ENCODE measurements at regions not wholly inside any gene's neighbourhood (a gene's known extent, or its start where the extent isn't known, plus 50 kb on each side); places are given as distances from the start of the nearest gene placed in this dataset.
A peak's percentile ranks its signal among the peaks of the same experiment; 100 is the strongest.

- H3K27me3 ChIP-seq (ENCODE audit: control insufficient read depth, insufficient read depth), result no peaks in the 10 kb centered on the region
- WGBS, result 64% methylated on average over 5 of the region's 5 CpGs
- intact Hi-C loops (cut with DNase I), result loop anchor here in 3 of 4 donors (5.0 to 10.0 kb wide), 3 partner anchors 205 to 935 kb away; no protein-coding TSS in a partner anchor
Observed at GRCh38 chr7:50209461-50210135, 94.9 kb upstream of the IKZF1 start.

GRCh38 chr7:50208378-50208982 is 96.0 kb upstream of the IKZF1 start:
- H3K27me3 ChIP-seq (ENCODE audit: control insufficient read depth, insufficient read depth), result no peaks in the 10 kb centered on the region
- intact Hi-C loops (cut with DNase I), result loop anchor here in 3 of 4 donors (5.0 to 10.0 kb wide), 3 partner anchors 206 to 936 kb away; no protein-coding TSS in a partner anchor
- no peaks in the 10 kb centered on the region for H3K9me3 ChIP-seq (ENCODE audit: control insufficient read depth, low read length)
- H3K27ac ChIP-seq (ENCODE audit: low read length), result no peak overlapping the region
- 65% methylated on average over 5 of the region's 5 CpGs for WGBS
- no peaks in the 10 kb centered on the region for H3K4me1 ChIP-seq (ENCODE audit: control insufficient read depth, insufficient read depth, low read length)
- DNase-seq, result no peak
- ATAC-seq, result no peak
- H3K4me3 ChIP-seq (ENCODE audit: low read length), result no peak overlapping the region

More at GRCh38 chr7:50209461-50210135, 94.9 kb upstream of the IKZF1 start:
- no peaks in the 10 kb centered on the region for H3K4me1 ChIP-seq (ENCODE audit: control insufficient read depth, insufficient read depth, low read length)
- ATAC-seq (no peak), DNase-seq (no peak)
- no peak overlapping the region for H3K27ac ChIP-seq (ENCODE audit: low read length)
- H3K9me3 ChIP-seq (ENCODE audit: control insufficient read depth, low read length), result no peaks in the 10 kb centered on the region
- H3K4me3 ChIP-seq (ENCODE audit: low read length), result no peak overlapping the region

DNA sequence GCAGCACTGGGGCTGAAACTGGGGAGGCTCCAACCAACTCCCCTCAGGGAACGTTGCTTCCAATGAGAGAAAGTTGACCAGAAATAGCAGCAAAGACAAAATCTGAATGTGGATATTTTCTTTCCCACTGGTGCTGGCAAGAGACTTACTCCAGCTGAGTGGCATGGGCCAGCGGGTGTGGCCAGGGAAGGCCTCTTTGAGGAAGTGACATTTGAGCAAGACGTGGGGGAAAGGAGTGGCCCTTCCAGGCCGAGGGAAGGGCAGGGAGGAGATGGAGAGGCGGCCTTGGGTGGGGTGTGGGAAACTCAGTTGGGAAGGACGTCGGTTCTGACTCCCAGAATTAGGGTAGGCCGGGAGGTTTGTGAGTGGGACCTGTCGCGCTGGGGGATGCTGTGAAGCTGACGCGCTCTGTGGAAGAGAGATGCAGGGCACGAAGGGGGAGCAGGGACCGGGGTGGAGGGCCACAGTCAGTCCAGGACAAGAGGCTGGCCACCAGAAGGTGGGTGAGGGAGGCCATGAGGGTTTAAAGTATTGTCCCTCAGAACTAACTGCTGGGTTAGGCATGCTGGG is 96.7 kb upstream of the IKZF1 start:
- intact Hi-C loops (cut with DNase I), result loop anchor here in 3 of 4 donors (5.0 to 10.0 kb wide), 3 partner anchors 207 to 937 kb away; no protein-coding TSS in a partner anchor
- H3K27ac ChIP-seq (ENCODE audit: low read length), result no peak overlapping the region
- no peaks in the 10 kb centered on the region for H3K27me3 ChIP-seq (ENCODE audit: control insufficient read depth, insufficient read depth)
- H3K9me3 ChIP-seq (ENCODE audit: control insufficient read depth, low read length), result no peaks in the 10 kb centered on the region
- DNase-seq (peak; percentile 55 to 81 (median 70)), ATAC-seq (peak in 1 of 2 donors; percentile 72)
- 73% methylated on average over 14 of the region's 14 CpGs for WGBS
- no peak overlapping the region for H3K4me3 ChIP-seq (ENCODE audit: low read length)
- no peaks in the 10 kb centered on the region for H3K4me1 ChIP-seq (ENCODE audit: control insufficient read depth, insufficient read depth, low read length)

DNA sequence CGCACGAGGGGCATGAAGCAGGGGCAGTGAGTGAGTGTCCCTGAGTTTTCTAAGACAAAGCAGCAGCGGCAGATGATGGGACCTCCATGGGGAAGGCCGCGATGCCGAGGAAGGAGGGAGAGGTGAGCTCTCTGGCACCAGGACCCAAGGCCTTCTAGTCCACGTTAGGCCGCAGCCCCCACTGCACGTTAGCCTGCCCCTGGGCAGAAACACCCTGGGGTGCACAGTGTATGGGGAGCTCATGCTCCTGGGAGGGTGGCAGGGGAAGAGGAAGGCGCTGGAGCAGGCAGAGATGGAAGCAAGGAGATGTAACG is 97.3 kb upstream of the IKZF1 start:
- Histone ChIP-seq H3K27me3 (ENCODE audit: control insufficient read depth, insufficient read depth) (no peaks in the 10 kb centered on the region), H3K4me1 (ENCODE audit: control insufficient read depth, insufficient read depth, low read length) (no peaks in the 10 kb centered on the region), H3K4me3 (ENCODE audit: low read length) (no peak overlapping the region), H3K9me3 (ENCODE audit: control insufficient read depth, low read length) (no peaks in the 10 kb centered on the region), H3K27ac (ENCODE audit: low read length) (no peak overlapping the region)
- intact Hi-C loops (cut with DNase I), result loop anchor here in 3 of 4 donors (5.0 to 10.0 kb wide), 3 partner anchors 208 to 938 kb away; no protein-coding TSS in a partner anchor
- ATAC-seq (no peak), DNase-seq (peak in 1 of 3 donors; percentile 53)
- 90% methylated on average over 11 of the region's 11 CpGs for WGBS

- Histone ChIP-seq H3K27ac (ENCODE audit: low read length) (no peak overlapping the region), H3K4me1 (ENCODE audit: control insufficient read depth, insufficient read depth, low read length) (no peaks in the 10 kb centered on the region), H3K27me3 (ENCODE audit: control insufficient read depth, insufficient read depth) (no peaks in the 10 kb centered on the region), H3K9me3 (ENCODE audit: control insufficient read depth, low read length) (no peaks in the 10 kb centered on the region), H3K4me3 (ENCODE audit: low read length) (no peak overlapping the region)
- ATAC-seq (peak; percentile 31 to 58), DNase-seq (no peak)
- WGBS, result 81% methylated on average over 21 of the region's 21 CpGs
- intact Hi-C loops (cut with DNase I), result loop anchor here in 3 of 4 donors (5.0 to 10.0 kb wide), 3 partner anchors 208 to 938 kb away; no protein-coding TSS in a partner anchor
Observed at GRCh38 chr7:50206453-50207250, 97.9 kb upstream of the IKZF1 start.

DNA sequence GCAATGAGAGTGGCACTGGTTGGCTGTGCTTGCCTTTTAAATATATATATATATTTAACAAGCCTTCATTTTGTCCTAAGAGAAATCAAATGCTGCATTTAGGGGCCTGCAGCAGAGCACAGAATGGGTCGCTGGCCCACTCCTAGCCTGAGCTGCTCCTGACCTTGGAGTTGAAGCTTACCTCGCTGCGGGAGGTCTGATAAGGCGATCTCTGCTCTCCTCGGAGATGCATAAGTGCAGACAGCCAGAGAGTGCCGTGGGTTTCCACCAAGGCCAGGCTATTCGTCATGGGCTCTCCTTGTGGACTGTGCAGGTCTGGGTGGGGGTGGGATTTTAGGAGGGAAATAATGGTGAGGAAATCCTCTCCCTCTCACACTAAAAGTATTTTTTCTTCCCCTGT is 99.5 kb upstream of the IKZF1 start:
- DNase-seq, result no peak
- Histone ChIP-seq H3K27ac (ENCODE audit: low read length) (no peak overlapping the region), H3K4me3 (ENCODE audit: low read length) (no peak overlapping the region), H3K4me1 (ENCODE audit: control insufficient read depth, insufficient read depth, low read length) (no peaks in the 10 kb centered on the region), H3K27me3 (ENCODE audit: control insufficient read depth, insufficient read depth) (no peaks in the 10 kb centered on the region), H3K9me3 (ENCODE audit: control insufficient read depth, low read length) (no peaks in the 10 kb centered on the region)
- peak in 1 of 2 donors; percentile 15 for ATAC-seq
- WGBS, result 54% methylated on average over 7 of the region's 7 CpGs
- intact Hi-C loops (cut with DNase I), result loop anchor here in 3 of 4 donors (5.0 to 10.0 kb wide), 3 partner anchors 210 to 940 kb away; no protein-coding TSS in a partner anchor

GRCh38 chr7:50204581-50204980 is 99.9 kb upstream of the IKZF1 start:
- no peaks in the 10 kb centered on the region for H3K27me3 ChIP-seq (ENCODE audit: control insufficient read depth, insufficient read depth)
- no peak overlapping the region for H3K27ac ChIP-seq (ENCODE audit: low read length)
- WGBS, result 49% methylated on average over 5 of the region's 5 CpGs
- no peak for ATAC-seq
- DNase-seq, result no peak
- intact Hi-C loops (cut with DNase I), result loop anchor here in 2 of 4 donors (10.0 kb wide), 2 partner anchors 210 to 940 kb away; no protein-coding TSS in a partner anchor
- no peaks in the 10 kb centered on the region for H3K4me1 ChIP-seq (ENCODE audit: control insufficient read depth, insufficient read depth, low read length)
- no peaks in the 10 kb centered on the region for H3K9me3 ChIP-seq (ENCODE audit: control insufficient read depth, low read length)
- H3K4me3 ChIP-seq (ENCODE audit: low read length), result no peak overlapping the region

DNA sequence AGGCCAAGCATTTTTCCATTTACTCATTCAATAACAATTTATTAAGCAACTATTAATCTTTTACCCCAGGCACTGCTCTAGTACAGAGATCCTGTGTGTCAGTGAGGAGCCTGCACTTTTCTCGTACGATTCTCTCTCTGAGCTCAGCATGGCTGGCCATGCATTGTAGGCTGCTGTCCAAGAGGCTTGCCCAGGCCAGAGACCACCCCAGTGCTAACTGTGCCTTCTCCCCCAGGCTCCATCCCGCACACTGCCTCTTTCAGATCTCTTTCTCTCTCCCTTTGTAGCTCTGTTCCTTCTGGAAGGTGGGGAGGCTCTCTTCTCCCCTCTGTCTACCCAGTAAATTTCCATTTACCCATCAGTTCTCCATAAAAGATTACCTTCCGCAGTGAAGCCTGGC is 101.0 kb upstream of the IKZF1 start:
- no peaks in the 10 kb centered on the region for H3K9me3 ChIP-seq (ENCODE audit: control insufficient read depth, low read length)
- intact Hi-C loops (cut with DNase I), result loop anchor here in 2 of 4 donors (10.0 kb wide), 2 partner anchors 211 to 941 kb away; no protein-coding TSS in a partner anchor
- WGBS, result 78% methylated on average over 4 of the region's 4 CpGs
- no peak overlapping the region for H3K4me3 ChIP-seq (ENCODE audit: low read length)
- H3K27ac ChIP-seq (ENCODE audit: low read length), result no peak overlapping the region
- H3K27me3 ChIP-seq (ENCODE audit: control insufficient read depth, insufficient read depth), result no peaks in the 10 kb centered on the region
- H3K4me1 ChIP-seq (ENCODE audit: control insufficient read depth, insufficient read depth, low read length), result no peaks in the 10 kb centered on the region
- DNase-seq (no peak), ATAC-seq (no peak)

DNA sequence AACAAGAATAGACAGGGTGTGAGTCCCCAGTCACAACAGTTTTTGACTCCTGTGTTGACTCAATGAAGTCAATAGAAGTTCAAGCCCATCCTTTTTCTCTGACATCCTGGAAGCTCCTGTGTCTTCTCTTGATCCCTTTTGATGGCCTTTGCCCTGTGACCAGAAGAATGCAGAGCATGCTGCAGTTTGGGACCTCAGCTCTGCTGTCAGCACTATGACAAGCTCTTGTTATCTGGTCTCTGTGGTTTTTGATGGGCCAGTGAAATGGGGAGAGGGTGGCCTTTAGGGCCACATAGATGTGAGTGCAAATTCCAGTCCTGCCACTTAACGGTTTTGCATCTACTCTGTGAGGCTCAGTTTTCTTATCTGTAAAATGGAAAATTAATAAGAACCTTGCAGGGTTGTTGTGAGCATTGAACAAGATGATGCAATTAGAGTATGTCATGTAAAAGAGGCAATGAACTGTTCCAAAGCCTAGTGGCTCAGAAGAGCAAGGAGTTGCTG is 102.4 kb upstream of the IKZF1 start:
- DNase-seq (no peak), ATAC-seq (no peak)
- intact Hi-C loops (cut with DNase I), result loop anchor here in 2 of 4 donors (10.0 kb wide), 2 partner anchors 213 to 943 kb away; no protein-coding TSS in a partner anchor
- Histone ChIP-seq H3K4me1 (ENCODE audit: control insufficient read depth, insufficient read depth, low read length) (no peaks in the 10 kb centered on the region), H3K27me3 (ENCODE audit: control insufficient read depth, insufficient read depth) (no peaks in the 10 kb centered on the region), H3K4me3 (ENCODE audit: low read length) (no peak overlapping the region), H3K27ac (ENCODE audit: low read length) (no peak overlapping the region), H3K9me3 (ENCODE audit: control insufficient read depth, low read length) (no peaks in the 10 kb centered on the region)
- 53% methylated on average over 1 of the region's 1 CpG for WGBS

DNA sequence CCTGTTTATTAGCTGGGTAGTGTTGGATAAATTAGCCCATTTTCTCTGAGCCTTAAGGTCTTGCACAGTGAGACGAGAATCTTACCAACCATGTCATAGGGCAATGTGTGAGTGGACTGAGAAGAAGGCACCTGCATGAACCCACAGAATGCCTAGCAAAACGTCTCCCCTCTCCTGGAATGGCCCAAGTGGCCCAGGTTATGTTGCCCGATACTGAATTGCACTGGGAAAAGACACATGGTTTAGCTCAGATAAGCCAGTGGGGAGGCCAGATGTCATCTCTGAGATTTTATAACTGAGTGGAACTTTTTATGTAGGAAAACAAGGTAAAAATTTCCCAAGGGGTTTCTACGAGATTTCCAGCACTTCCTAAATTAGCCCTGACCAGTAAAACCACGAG is 104.7 kb upstream of the IKZF1 start:
- H3K4me3 ChIP-seq (ENCODE audit: low read length), result no peak overlapping the region
- ATAC-seq (no peak), DNase-seq (no peak)
- H3K4me1 ChIP-seq (ENCODE audit: control insufficient read depth, insufficient read depth, low read length), result no peaks in the 10 kb centered on the region
- 52% methylated on average over 5 of the region's 5 CpGs for WGBS
- no peak overlapping the region for H3K27ac ChIP-seq (ENCODE audit: low read length)
- H3K27me3 ChIP-seq (ENCODE audit: control insufficient read depth, insufficient read depth), result no peaks in the 10 kb centered on the region
- H3K9me3 ChIP-seq (ENCODE audit: control insufficient read depth, low read length), result no peaks in the 10 kb centered on the region
- intact Hi-C loops (cut with DNase I), result loop anchor here in 2 of 4 donors (10.0 kb wide), 2 partner anchors 215 to 945 kb away; no protein-coding TSS in a partner anchor
